Activated naive CD4-positive, alpha-beta T cell treated with anti-CD3 and anti-CD28 coated beads, Interleukin-2, amount 50 U/mL, for 24 hours (primary cell): ENCODE measurements at regions not wholly inside any gene's neighbourhood (a gene's known extent, or its start where the extent isn't known, plus 50 kb on each side); places are given as distances from the start of the nearest gene placed in this dataset.

ENCODE experiments used
- H3K27ac Mint-ChIP-seq: one replicate; pipeline ENCODE4 v1.8.0; 2021; ENCODE audit warnings: mild to moderate bottlenecking, mixed read lengths
- H3K27me3 Mint-ChIP-seq: one replicate; pipeline ENCODE4 v1.8.0; 2021; ENCODE audit warnings: mixed read lengths
- H3K36me3 Mint-ChIP-seq: one replicate; pipeline ENCODE4 v1.8.0; 2021; ENCODE audit warnings: mixed read lengths
- H3K4me1 Mint-ChIP-seq: one replicate; pipeline ENCODE4 v1.8.0; 2021; ENCODE audit warnings: mixed read lengths
- H3K4me3 Mint-ChIP-seq: one replicate; pipeline ENCODE4 v1.8.0; 2021; ENCODE audit warnings: mild to moderate bottlenecking, mixed read lengths
- H3K9me3 Mint-ChIP-seq: one replicate; pipeline ENCODE4 v1.8.0; 2021; ENCODE audit warnings: mixed read lengths

DNA sequence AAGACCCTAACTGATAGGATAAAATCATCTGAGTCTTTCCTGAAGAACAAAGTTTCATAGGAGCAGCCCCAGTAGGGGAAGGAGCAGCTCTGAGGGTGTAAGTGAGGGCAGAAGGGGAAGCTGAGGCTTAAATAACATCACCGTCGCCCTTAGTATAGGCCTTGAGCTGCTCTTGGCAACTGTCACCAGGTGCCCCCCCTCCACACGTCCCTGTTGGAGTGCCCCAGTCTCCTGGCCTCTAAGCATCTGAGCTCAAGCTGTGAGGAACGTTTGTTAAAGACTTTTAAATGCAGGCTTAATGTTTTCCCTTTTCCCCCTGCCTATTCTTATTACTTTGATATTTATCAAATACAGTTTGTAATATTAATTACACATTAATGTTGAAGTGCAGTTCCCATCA is 170.6 kb downstream of the ZIC5 start:
- Mint-ChIP-seq H3K9me3 (no peaks in the 10 kb centered on the region), H3K27me3 (no peaks in the 10 kb centered on the region), H3K4me3 (no peak overlapping the region)

DNA sequence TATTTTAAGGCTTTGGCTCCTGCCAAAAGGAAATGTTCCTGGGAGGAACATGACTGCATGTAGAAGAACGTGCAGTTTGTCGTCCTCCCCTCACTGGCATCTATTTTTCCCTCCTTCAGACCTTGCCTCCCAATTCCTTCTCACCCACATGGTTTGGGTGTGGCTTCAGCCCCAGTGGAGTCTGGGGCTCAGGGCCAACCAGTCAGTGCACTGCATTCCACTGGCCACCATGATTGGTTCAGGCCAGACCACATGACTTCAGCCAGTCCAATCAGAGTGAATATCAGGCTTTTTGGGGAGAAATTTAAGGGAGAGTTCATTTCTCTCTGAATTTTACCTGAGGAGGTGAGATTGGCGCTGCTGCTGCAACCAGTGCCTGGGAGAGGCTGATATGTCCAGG is 171.6 kb downstream of the ZIC5 start:
- H3K27me3 Mint-ChIP-seq, result no peaks in the 10 kb centered on the region
- no peaks in the 10 kb centered on the region for H3K4me1 Mint-ChIP-seq
- no peak overlapping the region for H3K4me3 Mint-ChIP-seq
- H3K27ac Mint-ChIP-seq, result no peak overlapping the region
- no peaks in the 10 kb centered on the region for H3K9me3 Mint-ChIP-seq
- peaks cover 5% of the 10 kb centered on the region for H3K36me3 Mint-ChIP-seq

More for the DNA sequence above, 170.6 kb downstream of the ZIC5 start:
- no peak overlapping the region for H3K27ac Mint-ChIP-seq
- H3K4me1 Mint-ChIP-seq, result no peaks in the 10 kb centered on the region
- H3K36me3 Mint-ChIP-seq, result peaks cover 7% of the 10 kb centered on the region

DNA sequence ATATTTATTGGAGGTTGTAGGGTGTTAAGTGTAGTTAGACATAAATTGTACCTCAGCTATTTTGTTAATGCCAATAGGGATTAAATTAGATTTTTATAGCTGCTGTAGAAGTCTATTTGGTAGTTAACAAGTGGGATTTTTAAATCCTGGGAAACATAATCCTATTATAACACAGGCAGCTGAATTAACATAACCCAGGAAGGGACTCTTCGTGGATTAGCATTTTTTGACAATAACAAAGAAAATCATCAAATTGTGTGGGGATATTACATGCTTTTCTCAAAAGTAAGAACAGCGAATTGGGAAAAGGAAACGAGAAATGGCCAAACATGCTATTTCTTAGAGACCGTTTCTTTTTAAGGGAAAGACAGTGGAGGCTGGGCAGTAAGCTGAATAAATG is 172.8 kb downstream of the ZIC5 start:
- Mint-ChIP-seq H3K4me1 (no peaks in the 10 kb centered on the region), H3K36me3 (peaks cover 2% of the 10 kb centered on the region), H3K9me3 (no peaks in the 10 kb centered on the region), H3K27ac (no peak overlapping the region), H3K4me3 (no peak overlapping the region), H3K27me3 (no peaks in the 10 kb centered on the region)

DNA sequence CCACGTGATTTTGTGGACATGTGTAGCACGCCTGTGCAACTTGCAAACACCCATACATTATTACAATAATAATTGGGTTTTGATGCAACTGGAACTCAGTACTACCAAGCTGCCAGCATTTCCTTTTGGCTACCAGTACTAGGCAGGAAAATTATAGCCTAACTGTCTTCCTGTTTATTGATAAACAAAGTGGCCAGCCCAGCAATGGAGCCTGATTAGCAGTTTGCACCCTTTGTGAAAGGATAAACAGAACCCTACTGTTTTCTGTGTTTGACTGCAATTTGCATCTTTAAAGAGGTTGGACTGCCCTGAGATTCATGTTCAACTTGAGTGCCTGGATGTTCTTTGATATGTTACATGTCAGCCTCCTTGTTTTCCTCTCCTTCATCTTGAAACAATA is 173.9 kb downstream of the ZIC5 start:
- Mint-ChIP-seq H3K27ac (no peak overlapping the region), H3K4me3 (no peak overlapping the region), H3K9me3 (no peaks in the 10 kb centered on the region), H3K27me3 (no peaks in the 10 kb centered on the region), H3K36me3 (peaks cover 2% of the 10 kb centered on the region), H3K4me1 (no peaks in the 10 kb centered on the region)

DNA sequence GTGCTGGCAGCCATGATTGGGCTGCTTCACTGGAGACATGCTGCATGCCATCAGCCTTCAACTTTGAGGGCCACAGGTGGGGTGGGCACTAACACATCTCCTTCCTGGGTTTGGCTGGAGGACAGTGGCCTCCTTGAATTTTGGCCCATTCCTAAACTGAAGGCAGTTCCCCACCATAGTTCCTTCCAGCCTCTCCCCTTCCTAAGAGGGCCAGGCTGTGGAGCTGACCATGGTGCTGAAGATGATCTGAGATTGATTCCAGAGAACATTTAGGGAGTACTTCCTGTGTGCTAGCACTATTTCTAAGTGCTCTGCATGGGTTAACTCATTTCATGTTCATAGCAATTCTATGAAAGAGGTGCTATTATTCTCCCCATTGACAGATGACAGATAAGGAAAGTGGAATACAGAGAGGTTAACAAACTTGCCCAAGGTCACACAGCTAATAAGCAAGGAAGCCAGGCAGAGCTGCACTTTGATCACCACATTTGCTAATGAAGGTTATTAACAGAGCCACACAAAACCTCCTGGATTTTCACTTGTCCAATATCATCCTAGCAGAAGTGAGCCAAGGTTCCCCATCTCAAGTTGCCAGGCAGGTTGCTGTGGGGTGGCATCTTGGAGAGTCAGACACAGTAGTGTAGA is 175.3 kb downstream of the ZIC5 start:
- H3K4me1 Mint-ChIP-seq, result no peaks in the 10 kb centered on the region
- no peaks in the 10 kb centered on the region for H3K27me3 Mint-ChIP-seq

DNA sequence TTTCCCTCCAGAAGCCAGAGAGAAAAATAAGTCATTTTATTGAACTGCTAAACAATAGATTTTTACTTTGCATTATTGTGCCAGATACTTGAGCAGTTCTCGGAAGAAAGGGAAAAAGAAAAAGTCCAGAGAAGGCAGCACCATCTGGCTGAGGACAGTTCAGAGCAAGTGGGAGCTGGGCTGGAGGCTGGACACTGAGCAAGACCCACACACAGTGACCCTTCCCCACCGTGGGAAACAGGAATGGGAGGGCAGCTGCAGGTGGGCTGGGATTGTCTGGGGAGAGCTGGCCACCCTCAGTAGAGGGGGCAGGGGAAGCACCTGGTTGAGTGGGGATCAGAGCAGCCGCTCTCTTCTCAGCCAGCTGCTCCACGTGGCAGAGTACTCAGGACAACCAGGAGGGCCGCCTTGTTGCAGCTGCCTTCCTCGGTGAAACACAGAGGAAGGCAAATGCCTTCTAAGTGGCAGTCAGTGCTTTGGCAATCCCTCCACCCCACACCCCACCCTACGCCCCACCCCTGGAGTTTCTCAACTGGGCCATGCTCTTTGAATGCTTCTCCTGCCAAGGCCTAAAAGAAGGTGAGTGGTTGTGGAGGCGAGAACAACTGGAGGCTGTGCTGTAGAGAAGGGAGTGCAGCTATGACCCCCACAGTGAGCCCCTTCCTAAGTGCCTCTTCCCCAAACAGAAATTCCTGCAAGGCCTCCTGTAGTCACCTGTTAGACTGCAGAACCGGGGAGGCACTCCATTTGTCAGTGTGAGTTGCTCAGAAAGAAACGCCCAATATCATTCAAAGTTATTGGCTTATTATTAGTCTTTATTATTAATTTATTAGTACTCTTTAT is 179.3 kb downstream of the ZIC5 start:
- Mint-ChIP-seq H3K36me3 (peaks cover 18% of the 10 kb centered on the region), H3K27me3 (no peaks in the 10 kb centered on the region), H3K27ac (no peak overlapping the region), H3K4me1 (no peaks in the 10 kb centered on the region), H3K4me3 (no peak overlapping the region), H3K9me3 (peaks cover 5% of the 10 kb centered on the region)

More for the DNA sequence above, 175.3 kb downstream of the ZIC5 start:
- H3K9me3 Mint-ChIP-seq, result no peaks in the 10 kb centered on the region
- no peak overlapping the region for H3K4me3 Mint-ChIP-seq
- H3K27ac Mint-ChIP-seq, result no peak overlapping the region
- H3K36me3 Mint-ChIP-seq, result peaks cover 5% of the 10 kb centered on the region

DNA sequence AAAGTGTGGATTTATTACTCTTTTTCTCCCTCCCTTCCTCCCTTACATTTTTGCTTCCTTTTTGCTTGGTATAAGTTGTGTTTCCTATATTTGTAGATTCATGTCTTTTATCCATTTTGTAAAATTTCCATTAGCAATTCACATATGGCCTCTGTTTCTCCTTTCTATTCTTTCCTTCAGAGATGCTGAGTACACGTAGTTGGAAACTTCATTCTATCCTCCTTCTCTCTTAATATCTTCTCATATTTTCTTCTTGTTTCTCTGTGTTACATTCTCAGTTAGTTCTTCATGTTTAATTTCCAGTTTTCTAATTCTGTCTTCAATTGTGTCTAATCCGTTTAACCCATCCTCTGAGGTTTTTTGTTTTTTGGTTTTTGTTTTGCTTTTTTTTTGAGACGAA is 188.9 kb downstream of the ZIC5 start:
- Mint-ChIP-seq H3K27ac (no peak overlapping the region), H3K9me3 (no peaks in the 10 kb centered on the region), H3K4me3 (no peak overlapping the region), H3K27me3 (no peaks in the 10 kb centered on the region), H3K4me1 (no peaks in the 10 kb centered on the region), H3K36me3 (peaks cover 24% of the 10 kb centered on the region)

DNA sequence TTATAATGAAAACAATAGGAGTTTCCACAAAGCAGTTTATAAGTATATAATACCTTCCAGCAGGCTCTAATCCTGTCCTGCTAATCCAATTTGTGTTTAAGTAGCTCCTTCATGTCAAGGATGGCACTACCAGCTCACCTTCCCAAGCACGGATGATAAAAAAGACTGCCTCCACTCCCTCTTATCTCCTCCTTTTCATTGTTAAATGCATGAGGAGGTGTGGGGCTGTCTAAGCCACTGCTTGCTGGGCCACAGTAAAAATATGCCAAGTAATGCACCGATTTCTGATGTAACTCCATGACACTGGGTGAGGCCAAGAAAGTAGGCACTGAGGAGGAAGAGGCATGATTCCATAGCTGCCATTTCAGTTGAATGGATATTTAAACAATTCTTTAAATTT is 193.1 kb downstream of the ZIC5 start:
- peaks cover 29% of the 10 kb centered on the region for H3K36me3 Mint-ChIP-seq
- no peak overlapping the region for H3K27ac Mint-ChIP-seq
- H3K4me1 Mint-ChIP-seq, result no peaks in the 10 kb centered on the region
- H3K4me3 Mint-ChIP-seq, result no peak overlapping the region
- no peaks in the 10 kb centered on the region for H3K27me3 Mint-ChIP-seq
- H3K9me3 Mint-ChIP-seq, result no peaks in the 10 kb centered on the region

DNA sequence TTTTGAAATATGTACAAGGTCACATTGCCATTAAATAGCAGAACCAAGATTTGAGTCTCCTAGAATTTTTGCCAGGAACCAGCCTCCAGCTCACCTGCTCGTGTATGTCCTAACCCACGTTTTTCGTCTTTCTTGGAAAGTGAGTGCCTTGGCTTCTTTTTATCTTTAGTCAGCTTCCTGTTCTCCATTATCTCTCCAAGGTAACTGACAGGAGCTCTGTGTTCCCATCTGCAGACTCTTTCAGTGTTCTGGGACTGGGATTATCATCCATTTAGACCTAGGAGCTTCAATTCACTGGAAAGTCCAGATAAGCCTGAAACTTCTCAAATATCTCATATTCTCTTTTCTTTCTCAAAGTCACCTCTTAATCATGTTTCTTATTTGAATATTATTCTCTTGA is 193.7 kb downstream of the ZIC5 start:
- Mint-ChIP-seq H3K27me3 (no peaks in the 10 kb centered on the region), H3K4me1 (no peaks in the 10 kb centered on the region), H3K4me3 (no peak overlapping the region), H3K36me3 (peaks cover 33% of the 10 kb centered on the region), H3K27ac (no peak overlapping the region), H3K9me3 (no peaks in the 10 kb centered on the region)

DNA sequence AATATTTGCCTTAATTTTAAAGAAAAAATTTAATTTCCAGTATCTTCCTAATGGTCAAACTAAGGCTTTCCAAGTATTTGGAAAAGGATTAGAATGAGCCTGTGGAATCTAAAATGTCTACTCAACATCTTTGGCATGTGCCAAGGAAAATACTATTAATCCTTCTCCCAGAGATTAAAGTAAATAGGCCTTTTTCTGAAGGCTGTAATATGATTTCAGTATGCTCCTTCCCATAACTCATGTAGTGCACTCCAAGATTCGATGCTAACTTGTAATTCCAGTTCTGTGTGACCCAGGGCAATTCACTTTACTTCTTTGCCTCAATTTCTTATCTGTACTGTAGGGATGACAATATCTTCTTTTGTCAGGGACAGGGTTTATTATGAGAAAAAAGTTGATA is 196.9 kb downstream of the ZIC5 start:
- Mint-ChIP-seq H3K4me1 (no peaks in the 10 kb centered on the region), H3K27me3 (no peaks in the 10 kb centered on the region), H3K27ac (no peak overlapping the region), H3K4me3 (no peak overlapping the region), H3K36me3 (peaks cover 25% of the 10 kb centered on the region), H3K9me3 (no peaks in the 10 kb centered on the region)

DNA sequence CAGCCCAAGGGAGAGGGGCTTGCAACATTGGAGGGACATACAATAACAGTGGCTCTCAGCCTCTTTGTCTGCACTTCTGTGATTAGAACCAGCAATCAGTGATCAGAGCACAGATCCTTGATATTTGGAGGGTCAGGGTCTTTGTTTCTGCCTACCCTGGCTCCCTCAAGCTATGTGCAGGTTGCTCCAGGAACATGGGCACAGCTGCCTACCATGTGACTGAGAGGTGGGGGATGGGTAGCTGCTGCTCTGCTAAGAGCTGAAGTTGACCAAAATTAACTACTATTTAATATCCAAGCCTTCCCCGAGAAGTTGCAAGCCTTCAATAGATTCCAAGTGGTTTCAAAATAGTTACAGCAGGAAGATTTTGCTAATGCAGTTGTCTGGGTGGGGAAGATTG is 202.6 kb downstream of the ZIC5 start:
- no peak overlapping the region for H3K27ac Mint-ChIP-seq
- H3K36me3 Mint-ChIP-seq, result peaks cover 38% of the 10 kb centered on the region
- H3K4me1 Mint-ChIP-seq, result no peaks in the 10 kb centered on the region
- no peak overlapping the region for H3K4me3 Mint-ChIP-seq
- H3K9me3 Mint-ChIP-seq, result peaks cover 16% of the 10 kb centered on the region
- H3K27me3 Mint-ChIP-seq, result no peaks in the 10 kb centered on the region

DNA sequence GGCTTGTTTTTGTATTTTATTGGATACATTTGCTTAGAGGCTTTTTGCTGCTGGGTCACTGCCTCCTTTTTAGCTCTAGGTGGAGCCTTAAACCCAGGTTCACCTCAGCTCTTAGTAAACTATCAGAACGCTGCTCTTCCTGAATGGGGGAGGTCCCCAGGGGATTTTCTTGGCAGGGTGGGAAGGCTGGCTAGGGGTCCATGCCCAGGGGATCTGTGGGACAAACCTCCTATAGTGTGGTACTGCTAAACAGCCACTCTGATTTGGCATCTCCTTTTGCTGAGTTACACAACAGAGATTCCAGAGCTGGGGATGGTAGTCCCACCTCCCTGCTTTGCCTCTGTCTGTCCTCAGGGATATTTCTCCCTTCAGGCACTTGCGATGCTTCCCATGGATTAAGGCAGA is 204.9 kb downstream of the ZIC5 start:
- Mint-ChIP-seq H3K4me1 (no peaks in the 10 kb centered on the region), H3K27ac (no peak overlapping the region), H3K27me3 (no peaks in the 10 kb centered on the region), H3K4me3 (no peak overlapping the region), H3K36me3 (peaks cover 47% of the 10 kb centered on the region), H3K9me3 (peaks cover 31% of the 10 kb centered on the region)

DNA sequence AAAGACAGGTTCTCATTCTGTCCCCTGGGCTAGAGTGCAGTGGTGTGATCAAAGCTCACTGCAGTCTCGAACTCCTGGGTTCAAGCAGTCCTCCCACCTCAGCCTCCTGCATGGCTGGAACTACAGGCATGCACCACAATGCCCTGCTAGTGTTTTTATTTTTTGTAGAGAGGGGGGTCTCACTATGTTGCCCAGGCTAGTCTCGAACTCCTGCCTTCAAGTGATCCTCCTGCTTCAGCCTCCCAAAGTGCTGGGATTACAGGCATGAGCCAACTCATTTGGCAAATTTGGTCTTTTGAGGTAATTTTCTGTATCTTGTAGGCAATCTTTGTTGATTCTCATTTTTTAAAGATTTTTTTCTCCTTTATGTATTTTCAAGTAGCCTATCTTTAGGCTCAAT is 205.7 kb downstream of the ZIC5 start:
- H3K4me1 Mint-ChIP-seq, result no peaks in the 10 kb centered on the region
- peaks cover 49% of the 10 kb centered on the region for H3K36me3 Mint-ChIP-seq
- H3K27me3 Mint-ChIP-seq, result no peaks in the 10 kb centered on the region
- no peak overlapping the region for H3K27ac Mint-ChIP-seq
- H3K4me3 Mint-ChIP-seq, result no peak overlapping the region
- H3K9me3 Mint-ChIP-seq, result peaks cover 31% of the 10 kb centered on the region

DNA sequence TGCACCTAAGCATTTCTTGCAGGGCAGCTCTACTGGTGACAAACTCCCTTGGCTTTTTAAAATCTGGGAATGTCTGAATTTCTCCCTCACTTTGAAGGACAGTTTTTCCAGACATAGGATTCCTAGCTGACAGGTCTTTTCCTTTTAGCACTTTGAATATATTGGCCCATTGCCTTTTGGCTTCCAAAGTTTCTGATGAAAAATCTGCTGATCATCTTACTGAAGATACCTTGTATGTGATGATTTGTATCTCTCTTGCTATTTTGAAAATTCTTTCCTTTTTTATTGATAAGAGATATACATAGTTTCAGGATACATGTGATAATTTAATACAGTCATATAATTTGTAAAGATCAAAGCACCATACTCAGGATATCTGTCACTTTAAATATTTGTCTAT is 211.1 kb downstream of the ZIC5 start:
- Mint-ChIP-seq H3K27me3 (no peaks in the 10 kb centered on the region), H3K4me3 (no peak overlapping the region), H3K9me3 (peaks cover 15% of the 10 kb centered on the region), H3K27ac (no peak overlapping the region), H3K4me1 (peaks cover 8% of the 10 kb centered on the region), H3K36me3 (peaks cover 34% of the 10 kb centered on the region)

DNA sequence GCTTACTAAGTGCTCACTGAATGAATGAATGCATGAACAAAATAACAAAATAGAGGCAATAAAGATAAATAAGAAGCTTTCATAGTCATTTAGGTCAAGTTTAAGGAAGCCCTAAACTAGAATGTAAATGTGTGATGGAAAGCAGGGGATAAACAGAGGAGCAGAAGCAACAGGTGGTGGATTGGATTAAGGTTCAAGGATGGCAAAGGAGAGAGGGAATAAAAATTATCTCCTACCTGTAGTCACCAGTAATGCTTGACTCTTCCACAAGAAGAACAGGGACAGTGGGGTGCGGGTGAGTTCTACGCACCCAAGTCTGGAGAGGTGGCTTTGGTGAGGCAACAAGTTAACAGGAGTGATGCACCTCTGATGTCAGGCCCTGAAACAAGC is 212.4 kb downstream of the ZIC5 start:
- peaks cover 31% of the 10 kb centered on the region for H3K36me3 Mint-ChIP-seq
- peaks cover 8% of the 10 kb centered on the region for H3K4me1 Mint-ChIP-seq
- no peak overlapping the region for H3K27ac Mint-ChIP-seq
- no peak overlapping the region for H3K4me3 Mint-ChIP-seq
- H3K9me3 Mint-ChIP-seq, result peaks cover 15% of the 10 kb centered on the region
- H3K27me3 Mint-ChIP-seq, result no peaks in the 10 kb centered on the region

DNA sequence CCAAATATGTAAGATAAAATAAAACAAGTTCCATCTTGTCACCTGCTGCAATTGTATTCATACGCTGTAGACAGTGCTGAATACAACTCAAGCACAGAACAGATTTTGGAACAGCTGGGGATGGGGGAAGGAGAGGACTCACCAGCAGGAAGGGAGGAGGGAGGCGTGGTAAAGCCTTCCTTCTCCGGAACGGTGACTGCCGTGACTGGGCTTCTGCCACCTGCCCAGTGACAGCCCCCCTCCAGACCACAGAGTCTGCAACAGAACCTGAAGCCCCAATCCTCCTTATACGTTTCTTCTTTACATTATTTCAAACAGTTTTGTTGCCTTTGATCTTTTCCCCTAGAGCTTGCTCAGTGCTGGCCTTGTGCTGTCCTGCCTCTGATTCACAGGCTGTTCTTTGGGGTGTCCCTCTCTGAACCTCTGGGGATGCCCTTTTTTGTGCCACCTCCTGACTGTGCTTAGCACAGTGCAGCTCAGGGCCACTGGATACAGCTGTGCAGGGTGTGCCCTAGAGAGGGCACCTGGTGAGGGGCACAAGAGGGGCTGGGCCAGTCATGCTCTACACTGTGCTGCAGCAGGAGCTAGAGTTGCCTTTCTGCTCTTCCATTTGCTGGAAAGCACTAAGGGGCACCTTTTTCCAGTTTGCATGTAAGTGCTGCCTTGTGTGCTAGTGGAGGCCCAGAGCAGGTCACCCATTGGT is 213.0 kb downstream of the ZIC5 start:
- H3K27me3 Mint-ChIP-seq, result no peaks in the 10 kb centered on the region
- no peak overlapping the region for H3K27ac Mint-ChIP-seq
- H3K36me3 Mint-ChIP-seq, result peaks cover 28% of the 10 kb centered on the region
- no peak overlapping the region for H3K4me3 Mint-ChIP-seq
- H3K9me3 Mint-ChIP-seq, result peaks cover 15% of the 10 kb centered on the region
- H3K4me1 Mint-ChIP-seq, result peaks cover 8% of the 10 kb centered on the region
